DOHH2 (cell line): ENCODE measurements at regions not wholly inside any gene's neighbourhood (a gene's known extent, or its start where the extent isn't known, plus 50 kb on each side); places are given as distances from the start of the nearest gene placed in this dataset.

Experiments
- CTCF ChIP-seq: fragments of 200-600 bp; sonication (generic); IDR thresholded peaks from one replicate; pipeline ENCODE4 v1.5.1; 2014; ENCODE audit warnings: antibody characterized with exemption, mild to moderate bottlenecking, low read depth, low read length; ENCODE audit not compliant: poor library complexity, severe bottlenecking
- EZH2phosphoT487 ChIP-seq: fragments of 200-600 bp; sonication (generic); IDR thresholded peaks from 2 replicates; pipeline ENCODE4 v1.6.1; 2017; ENCODE audit warnings: borderline replicate concordance, mild to moderate bottlenecking, antibody characterized with exemption, low read length, moderate library complexity, mixed read lengths

GRCh38 chr22:27237080-27237741 lies 564.3 kb downstream of the MN1 start:
- TF ChIP-seq CTCF (no peak), EZH2phosphoT487 (no peak)
